ENCODE measurements at regions not wholly inside any gene's neighbourhood (a gene's known extent, or its start where the extent isn't known, plus 50 kb on each side); places are given as distances from the start of the nearest gene placed in this dataset.

DNA sequence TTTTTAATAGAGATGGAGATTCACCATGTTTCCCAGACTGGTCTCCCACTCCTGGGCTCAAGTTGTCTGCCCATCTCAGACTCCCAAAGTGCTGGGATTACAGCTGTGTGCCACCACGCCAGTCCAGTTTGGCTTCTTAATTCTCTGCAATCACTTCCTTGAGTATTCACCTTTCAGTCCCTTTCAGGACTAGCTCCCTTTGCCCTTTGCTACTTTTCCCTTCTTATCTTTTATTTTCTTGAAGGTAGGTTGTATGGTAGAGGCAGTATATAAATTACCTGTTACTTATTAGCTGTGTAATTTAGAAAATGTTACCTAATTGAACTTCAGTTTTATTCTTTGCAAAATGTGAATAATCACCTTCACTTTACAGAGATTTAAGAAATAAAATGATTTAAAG, 285.8 kb downstream of the FGF9 start:
- intact Hi-C loops (cut with DNase I), result no loop called here
- FAIRE-seq (no peak), DNase-seq (no peak), ATAC-seq (no peak)
- H3K4me1 ChIP-seq, result no peaks in the 10 kb centered on the region
- no peaks in the 10 kb centered on the region for H3K36me3 ChIP-seq
- WGBS, 2 donors, result 56 to 86% methylated on average over 1 of the region's 1 CpG
- no peaks in the 10 kb centered on the region for H3K9me3 ChIP-seq
- TF ChIP-seq, protein P1, sequence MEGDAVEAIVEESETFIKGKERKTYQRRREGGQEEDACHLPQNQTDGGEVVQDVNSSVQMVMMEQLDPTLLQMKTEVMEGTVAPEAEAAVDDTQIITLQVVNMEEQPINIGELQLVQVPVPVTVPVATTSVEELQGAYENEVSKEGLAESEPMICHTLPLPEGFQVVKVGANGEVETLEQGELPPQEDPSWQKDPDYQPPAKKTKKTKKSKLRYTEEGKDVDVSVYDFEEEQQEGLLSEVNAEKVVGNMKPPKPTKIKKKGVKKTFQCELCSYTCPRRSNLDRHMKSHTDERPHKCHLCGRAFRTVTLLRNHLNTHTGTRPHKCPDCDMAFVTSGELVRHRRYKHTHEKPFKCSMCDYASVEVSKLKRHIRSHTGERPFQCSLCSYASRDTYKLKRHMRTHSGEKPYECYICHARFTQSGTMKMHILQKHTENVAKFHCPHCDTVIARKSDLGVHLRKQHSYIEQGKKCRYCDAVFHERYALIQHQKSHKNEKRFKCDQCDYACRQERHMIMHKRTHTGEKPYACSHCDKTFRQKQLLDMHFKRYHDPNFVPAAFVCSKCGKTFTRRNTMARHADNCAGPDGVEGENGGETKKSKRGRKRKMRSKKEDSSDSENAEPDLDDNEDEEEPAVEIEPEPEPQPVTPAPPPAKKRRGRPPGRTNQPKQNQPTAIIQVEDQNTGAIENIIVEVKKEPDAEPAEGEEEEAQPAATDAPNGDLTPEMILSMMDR (IDR thresholded peaks at IDR 0.05), result no peak
- H3K27me3 ChIP-seq, result no peaks in the 10 kb centered on the region
- no peak overlapping the region for H3K4me3 ChIP-seq
- H3K27ac ChIP-seq, result no peak overlapping the region

DNA sequence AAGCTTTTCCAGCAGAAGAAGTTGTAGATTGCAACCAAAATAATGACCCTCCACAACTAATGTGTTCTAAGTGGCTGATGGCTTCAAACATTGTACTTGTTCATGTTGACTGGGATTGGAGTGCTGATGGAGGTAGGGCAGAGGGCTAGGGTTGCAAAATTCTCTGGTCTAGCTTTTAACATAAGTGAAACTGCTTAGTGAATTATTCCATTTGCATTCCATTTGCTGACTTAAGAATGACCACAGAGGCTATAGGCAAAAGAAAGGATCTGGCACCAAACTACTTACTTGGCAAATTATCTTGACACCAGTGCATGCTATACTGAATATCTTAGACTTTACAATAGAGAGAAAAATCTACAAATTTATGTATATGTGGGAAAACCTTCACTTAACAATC, 287.0 kb downstream of the FGF9 start:
- Histone ChIP-seq H3K27ac (no peak overlapping the region), H3K9me3 (no peaks in the 10 kb centered on the region), H3K4me1 (no peaks in the 10 kb centered on the region), H3K4me3 (no peak overlapping the region), H3K36me3 (no peaks in the 10 kb centered on the region), H3K27me3 (no peaks in the 10 kb centered on the region)
- ATAC-seq, result no peak
- no peak for FAIRE-seq
- DNase-seq, result no peak
- intact Hi-C loops (cut with DNase I), result no loop called here
- TF ChIP-seq, protein P1 (IDR thresholded peaks at IDR 0.05), result no peak

DNA sequence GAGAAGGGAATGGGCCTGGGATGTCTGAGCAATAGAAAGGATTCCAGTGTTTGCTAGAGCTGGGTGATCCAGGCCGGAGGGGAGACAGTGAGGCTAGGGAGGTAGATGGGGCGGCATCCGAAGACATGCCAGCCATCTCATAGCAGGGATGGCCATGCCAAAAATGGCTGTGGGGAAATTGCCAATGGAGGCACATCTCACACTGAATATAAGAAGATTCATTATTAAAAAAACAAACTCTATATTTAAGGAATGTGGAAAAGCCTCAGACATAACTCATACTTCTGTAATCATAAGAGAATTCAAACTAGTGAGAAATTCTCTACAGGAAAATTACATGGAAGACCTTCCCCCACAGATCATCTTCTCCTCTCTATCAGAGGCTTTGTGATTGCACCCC, 289.2 kb downstream of the FGF9 start:
- TF ChIP-seq, protein P1 (IDR thresholded peaks at IDR 0.05), result no peak
- FAIRE-seq (no peak), ATAC-seq (no peak), DNase-seq (no peak)
- Histone ChIP-seq H3K36me3 (no peaks in the 10 kb centered on the region), H3K27me3 (no peaks in the 10 kb centered on the region), H3K9me3 (no peaks in the 10 kb centered on the region), H3K4me3 (no peak overlapping the region), H3K27ac (no peak overlapping the region), H3K4me1 (no peaks in the 10 kb centered on the region)
- intact Hi-C loops (cut with DNase I), result no loop called here
- WGBS, 2 donors, result 89 to 90% methylated on average over 3 of the region's 3 CpGs

DNA sequence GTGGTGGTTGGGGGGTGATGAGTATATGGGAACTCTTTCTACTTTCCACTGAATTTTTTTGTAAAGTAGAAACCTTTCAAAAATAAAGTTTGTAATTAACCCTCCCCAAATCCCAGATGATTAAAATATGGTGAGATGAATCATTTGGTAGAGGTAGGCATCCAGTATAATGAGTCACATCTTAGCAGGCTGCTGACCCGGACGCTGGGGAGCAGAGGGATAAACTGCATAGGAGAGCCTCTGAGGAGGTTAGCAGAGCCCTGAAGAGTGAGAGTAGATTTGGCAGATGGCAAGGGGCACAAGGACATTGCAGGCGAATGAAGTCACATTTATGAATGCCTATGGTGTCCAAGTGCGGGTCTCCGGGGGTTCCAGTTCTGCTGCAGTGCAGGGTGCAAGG, 293.8 kb downstream of the FGF9 start:
- no peak for FAIRE-seq
- DNase-seq, result no peak
- no peak for ATAC-seq
- Histone ChIP-seq H3K9me3 (no peaks in the 10 kb centered on the region), H3K27ac (no peak overlapping the region), H3K27me3 (no peaks in the 10 kb centered on the region), H3K4me1 (no peaks in the 10 kb centered on the region), H3K4me3 (no peak overlapping the region), H3K36me3 (no peaks in the 10 kb centered on the region)
- intact Hi-C loops (cut with DNase I), result no loop called here
- TF ChIP-seq, protein P1 (IDR thresholded peaks at IDR 0.05), result no peak
- 79% methylated on average over 5 of the region's 5 CpGs for WGBS, 2 donors

DNA sequence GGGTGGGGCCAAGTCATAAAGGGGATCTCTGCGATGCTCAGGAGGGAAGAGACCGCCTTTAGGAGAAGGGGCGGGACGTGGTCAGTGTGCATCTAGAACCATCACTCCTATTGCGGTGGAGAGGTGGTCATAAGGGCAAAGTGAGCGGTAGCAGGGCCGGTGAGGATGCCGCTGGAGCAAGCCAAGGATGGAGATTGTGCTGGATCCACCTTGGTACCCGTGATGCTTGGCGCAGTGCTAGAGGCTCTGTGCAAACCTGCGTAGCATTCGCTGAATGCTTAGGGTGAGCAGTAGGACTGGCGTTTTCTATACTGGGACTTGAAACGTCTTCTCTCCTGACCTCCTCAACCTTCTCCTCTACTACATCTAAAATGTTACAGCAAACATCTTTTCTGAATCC, 294.2 kb downstream of the FGF9 start:
- FAIRE-seq (no peak), ATAC-seq (no peak), DNase-seq (no peak)
- Histone ChIP-seq H3K4me3 (no peak overlapping the region), H3K27ac (no peak overlapping the region), H3K4me1 (no peaks in the 10 kb centered on the region), H3K9me3 (no peaks in the 10 kb centered on the region), H3K27me3 (no peaks in the 10 kb centered on the region), H3K36me3 (no peaks in the 10 kb centered on the region)
- TF ChIP-seq, protein P1 (IDR thresholded peaks at IDR 0.05), result no peak
- intact Hi-C loops (cut with DNase I), result no loop called here
- WGBS, 2 donors, result 81 to 88% methylated on average over 14 of the region's 14 CpGs
